HG02943 (cell line): ENCODE measurements at regions not wholly inside any gene's neighbourhood (a gene's known extent, or its start where the extent isn't known, plus 50 kb on each side); places are given as distances from the start of the nearest gene placed in this dataset.

Source experiments
- ATAC-seq: cut with Tn5 transposase; IDR thresholded peaks from one replicate; pipeline ENCODE4 v1.9.1; 2021; ENCODE audit warnings: mild to moderate bottlenecking, low read depth, moderate library complexity; ENCODE audit not compliant: unreplicated experiment

GRCh38 chr1:239899747-239900146, 191.9 kb upstream of the FMN2 start:
- no peak for ATAC-seq

DNA sequence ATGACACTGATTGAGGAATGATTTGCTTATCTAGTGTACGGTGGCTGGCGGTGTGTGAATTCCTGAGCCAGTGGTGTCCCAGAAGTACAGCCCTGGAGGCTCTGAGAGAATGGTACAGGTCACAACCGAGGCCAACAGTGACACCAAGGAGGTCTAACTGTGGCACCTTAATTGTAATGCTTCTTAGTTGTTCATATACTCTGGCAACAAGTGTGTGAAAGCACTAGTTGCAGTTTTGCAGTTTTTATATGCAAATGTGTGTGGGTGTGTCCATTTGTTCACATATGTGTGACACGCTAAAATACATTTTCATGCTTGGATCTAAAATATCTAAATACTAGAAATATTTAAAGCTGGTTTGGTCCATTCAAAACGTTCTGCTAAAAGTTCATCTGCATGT, 185.3 kb upstream of the FMN2 start:
- no peak for ATAC-seq

DNA sequence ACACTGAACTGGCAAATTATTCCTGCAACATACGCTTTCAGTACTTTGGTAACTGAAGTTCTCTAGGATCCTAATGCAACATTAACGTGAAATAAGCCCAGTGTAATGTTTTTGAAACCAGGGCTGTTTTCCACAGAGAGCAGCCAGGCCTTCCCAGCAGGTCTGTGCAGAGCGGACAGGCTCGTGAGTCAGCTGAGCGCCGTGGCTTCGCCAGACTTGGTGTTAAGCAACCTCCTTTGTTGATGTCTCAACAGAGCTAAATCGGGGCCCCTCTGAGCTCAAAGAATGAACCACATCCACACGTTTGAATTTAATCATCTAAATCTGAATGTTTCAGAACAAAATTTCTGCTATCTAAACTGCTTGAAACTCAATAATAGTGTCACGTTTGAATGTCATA, 181.8 kb upstream of the FMN2 start:
- ATAC-seq = no peak

GRCh38 chr1:239912471-239912870, 179.2 kb upstream of the FMN2 start:
- ATAC-seq = no peak

DNA sequence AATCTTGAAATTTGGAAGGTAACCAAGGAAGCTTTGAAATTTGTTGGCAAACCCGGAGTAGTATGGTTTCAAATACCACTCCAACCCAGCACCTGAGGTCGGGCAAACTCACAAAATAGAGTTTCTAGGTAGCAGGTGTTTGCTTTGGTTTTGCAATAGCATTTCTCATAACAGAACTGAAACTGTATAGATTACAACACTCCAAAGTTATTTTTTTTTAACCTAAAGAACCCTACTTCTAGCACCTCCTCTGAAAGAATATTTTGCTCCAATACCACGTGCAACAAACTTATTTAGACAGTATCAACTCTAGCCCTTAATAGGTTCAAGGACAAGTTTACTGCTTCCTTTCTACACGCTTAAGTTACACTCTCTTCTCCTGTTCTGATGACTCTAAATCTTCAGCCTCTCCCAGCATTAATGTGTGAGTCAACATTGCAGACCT, 178.5 kb upstream of the FMN2 start:
- no peak for ATAC-seq

GRCh38 chr1:239914751-239915231, 176.9 kb upstream of the FMN2 start:
- ATAC-seq = no peak

GRCh38 chr1:239918634-239919033, 173.0 kb upstream of the FMN2 start:
- ATAC-seq = no peak

GRCh38 chr1:239920214-239920613, 171.5 kb upstream of the FMN2 start:
- ATAC-seq = no peak

DNA sequence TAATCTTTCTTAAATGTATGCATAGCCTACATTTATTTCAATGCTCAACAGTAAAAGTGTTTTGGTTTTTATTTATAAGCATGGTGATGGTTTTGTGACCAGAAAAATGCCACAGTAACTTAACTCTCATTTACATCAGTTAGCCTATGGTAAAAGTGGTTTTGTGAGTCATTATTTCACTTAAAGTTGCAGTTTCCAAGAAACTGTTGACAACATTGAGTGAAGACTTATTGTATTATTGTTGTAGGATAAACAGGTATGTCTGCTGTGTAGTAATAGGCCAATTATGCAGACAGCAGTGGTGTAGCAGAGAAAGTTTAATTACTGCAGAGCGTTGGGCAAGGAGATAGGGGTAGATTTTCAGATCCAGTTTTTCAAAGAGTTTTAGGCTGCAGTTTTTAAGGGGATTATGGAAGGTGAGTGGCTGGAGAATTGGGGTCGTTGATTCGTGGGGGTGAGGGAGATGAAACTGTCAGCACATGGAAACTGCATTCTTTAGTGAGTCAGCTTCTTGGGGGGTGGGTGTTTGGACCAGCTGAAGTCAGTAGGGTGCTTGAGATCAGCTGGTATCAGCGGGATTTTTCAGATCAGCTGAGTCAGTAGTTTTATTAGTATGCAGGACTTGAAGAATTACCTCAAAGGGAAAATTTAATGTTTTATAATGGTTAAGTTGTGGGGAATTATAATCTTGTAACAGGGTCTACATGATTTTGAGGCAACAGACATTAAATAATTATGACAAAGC, 168.7 kb upstream of the FMN2 start:
- no peak for ATAC-seq

DNA sequence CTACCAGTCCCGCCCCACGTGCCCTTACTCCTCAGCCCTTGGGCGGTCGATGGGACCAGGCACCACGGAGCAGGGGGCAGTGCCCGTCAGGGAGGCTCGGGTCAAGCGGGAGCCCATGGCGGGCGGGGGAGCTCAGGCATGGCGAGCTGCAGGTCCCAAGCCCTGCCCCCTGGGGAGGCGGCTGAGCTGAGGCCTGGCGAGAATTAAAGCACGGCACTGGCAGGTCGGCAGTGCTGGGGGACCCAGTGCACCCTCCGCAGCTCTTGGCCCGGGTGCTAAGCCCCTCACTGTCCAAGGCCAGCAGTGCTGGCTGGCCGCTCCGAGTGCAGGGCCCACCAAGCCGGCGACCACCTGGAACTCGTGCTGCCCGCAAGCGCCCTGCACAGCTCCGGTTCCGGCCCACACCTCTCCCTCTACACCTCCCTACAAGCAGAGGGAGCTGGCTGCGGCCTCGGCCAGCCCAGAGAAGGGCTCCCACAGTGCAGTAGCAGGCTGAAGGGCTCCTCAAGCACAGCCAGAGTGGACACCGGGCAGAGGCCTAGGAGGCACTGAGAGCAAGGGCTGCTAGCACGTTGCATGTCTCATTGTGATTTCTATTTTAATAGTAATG, 166.8 kb upstream of the FMN2 start:
- no peak for ATAC-seq

DNA sequence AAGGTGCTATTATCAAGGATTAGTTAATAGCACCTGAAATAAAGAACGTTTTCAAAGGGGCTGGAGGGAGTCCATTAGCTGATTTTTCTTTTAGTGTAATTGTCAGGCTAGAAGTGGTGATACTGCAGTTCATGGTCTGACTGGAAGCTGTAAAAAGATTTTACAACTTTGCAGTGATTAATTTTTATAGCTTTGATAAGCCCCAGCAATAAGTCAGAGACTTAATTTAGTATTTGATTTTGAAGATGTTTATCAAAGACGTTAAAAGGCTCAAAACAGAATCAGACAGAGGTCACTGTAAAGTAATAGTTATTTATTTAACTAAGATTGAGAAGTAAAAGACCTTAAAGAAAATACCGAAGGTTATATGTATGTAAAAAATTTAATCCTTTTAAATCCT, 165.5 kb upstream of the FMN2 start:
- no peak for ATAC-seq

DNA sequence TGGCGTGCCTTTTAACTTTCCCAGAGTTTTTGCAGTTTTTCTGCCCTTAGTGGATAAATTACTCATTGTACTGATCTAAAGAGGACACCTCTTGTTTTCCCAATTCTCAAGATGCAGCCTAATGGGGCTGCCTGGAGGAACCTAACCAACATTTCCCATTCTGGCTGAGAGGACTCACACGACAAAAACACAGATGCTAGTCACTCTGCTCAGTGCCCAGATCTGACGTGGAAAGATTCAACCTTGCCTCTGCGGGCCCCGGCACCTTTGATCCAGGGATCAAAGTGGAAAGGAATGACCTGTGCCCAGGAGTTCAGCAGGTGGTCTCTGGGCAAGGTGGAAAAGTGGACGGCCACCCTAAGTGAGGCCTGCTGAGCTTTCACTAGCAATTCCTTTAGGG, 162.4 kb upstream of the FMN2 start:
- ATAC-seq = no peak

DNA sequence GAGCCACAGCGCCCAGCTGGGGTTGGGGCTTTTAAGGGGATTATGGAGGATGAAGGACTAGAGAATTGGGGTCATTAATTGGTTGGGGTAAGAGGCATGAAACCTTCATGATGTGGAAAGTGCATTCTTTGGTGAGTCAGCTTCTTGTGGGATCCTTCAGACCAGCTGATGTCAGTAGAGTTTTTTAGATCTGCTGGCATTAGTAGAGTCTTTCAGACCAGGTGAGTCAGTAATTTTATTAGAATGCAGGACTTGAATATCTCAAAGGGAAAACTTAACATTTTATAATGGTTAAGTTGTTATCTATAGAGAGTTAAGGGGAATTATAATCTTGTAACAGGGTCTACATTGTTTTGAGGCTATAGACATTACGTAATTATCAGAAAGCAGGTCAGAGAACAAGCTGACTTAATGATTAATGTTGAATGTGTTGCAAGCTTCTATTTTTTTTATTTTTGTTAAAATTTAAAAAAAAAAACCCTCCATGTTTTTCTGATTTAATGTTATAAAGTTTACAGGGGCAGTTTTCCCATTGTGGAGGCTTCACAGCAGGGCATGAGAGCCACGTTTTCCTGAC, 160.9 kb upstream of the FMN2 start:
- no peak for ATAC-seq

DNA sequence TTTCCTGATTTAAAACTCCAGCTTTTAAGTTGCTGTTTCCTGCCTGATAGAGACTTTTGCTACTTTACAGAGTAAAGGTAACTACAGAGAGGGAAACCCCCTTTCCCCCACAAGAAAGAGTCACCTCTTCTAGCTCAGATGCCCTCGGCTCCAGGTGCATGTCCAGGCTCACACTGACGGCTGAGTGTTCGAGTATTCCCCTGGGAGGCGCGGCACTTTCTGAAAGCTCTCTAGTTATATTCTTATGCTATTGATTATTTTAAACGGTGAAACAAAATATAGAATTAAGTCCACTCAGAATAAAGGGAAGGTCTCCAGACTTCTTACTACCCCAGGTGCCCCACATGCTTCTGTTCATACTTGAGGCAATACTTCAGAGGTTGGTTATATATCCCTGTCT, 160.3 kb upstream of the FMN2 start:
- no peak for ATAC-seq

DNA sequence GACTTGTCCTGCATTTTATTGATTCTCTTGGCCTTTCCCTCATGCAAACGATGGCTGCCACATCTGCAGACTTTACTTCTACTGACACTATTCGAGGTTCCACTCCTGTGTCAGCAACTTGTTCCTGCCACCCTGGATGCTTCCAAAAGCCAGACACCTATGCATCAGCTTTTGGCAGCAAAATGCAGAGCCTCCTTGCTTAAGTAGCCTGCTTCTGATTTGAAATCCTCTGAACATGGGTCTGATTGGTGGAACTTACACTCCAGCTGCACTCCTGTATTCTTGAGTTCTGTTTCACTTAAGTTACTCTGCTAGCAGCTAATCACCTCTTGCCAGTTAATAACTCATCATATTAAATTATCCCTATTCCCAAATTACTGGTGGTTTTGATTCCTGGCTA, 152.1 kb upstream of the FMN2 start:
- no peak for ATAC-seq

GRCh38 chr1:239943761-239944160, 147.9 kb upstream of the FMN2 start:
- ATAC-seq = no peak

DNA sequence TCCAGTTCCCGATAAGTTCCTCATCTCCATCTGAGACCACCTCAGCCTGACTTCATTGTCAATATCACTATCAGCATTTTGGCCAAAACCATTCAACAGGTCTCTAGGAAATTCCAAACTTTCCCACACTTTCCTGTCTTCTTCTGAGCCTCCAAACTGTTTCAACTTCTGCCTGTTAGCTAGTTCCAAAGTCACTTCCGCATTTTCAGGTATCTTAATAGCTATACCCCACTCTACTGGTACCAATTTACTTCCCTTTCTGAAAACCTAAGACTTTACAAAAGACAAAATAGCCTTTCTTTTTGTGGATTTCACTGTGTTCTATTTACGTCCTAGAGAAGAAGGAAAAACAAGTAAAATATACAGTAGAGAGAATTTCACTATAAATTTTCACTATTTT, 147.0 kb upstream of the FMN2 start:
- ATAC-seq = no peak

GRCh38 chr1:239947801-239948200, 143.9 kb upstream of the FMN2 start:
- no peak for ATAC-seq

- no peak for ATAC-seq
These were observed 140.1 kb upstream of the FMN2 start for GRCh38 chr1:239951511-239952140.

DNA sequence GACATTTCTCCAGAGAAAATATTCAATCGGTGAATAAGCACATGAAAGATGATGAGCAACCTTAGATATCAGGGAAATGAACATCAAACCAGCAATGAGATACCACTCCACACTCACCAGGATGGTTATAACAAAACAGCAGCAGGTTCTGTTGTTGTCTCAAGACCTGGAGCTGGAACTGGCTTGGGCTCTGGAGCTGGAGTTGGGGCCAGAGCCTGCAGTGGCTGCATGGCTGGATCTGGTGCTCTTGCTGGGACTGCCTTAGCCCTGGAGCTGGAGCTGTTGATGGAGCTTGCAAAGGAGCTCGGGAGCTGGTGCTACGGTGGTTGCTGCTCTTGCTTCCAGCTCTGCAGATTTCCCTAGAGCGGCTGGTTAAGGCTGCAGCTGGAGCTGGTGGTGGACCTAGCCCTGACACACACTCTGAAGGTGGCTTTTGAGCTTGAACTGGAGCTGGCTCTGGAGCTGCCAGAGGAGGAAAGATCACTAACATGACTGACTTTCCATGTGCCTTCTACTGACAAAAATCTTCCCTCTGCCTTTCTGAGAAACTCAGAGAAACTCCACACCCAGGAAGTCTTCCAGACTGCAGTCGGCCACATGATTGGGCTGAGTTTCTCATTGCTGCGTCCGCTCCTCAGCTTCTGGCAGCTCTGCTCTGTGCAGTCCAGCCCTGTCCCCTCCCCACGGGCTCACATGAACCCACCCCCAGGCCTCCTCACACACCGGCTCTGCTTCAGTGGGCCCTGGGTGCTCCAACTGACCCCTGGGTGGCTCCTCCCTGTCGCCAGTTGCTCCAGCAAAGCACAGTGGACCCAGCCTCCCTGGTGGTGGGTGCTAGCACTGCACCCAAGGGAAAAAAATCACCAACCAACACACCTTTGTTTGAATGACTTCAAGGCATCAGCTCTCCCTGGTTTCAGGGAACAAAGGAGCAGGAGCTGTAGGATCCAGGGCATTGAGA, 139.1 kb upstream of the FMN2 start:
- ATAC-seq = no peak
